Esophagus squamous epithelium (tissue), 4 donors: ENCODE measurements at regions not wholly inside any gene's neighbourhood (a gene's known extent, or its start where the extent isn't known, plus 50 kb on each side); places are given as distances from the start of the nearest gene placed in this dataset.

Experiments
- CTCF ChIP-seq, 6 experiments: fragments of 450-650 bp in 4 of 6; fragments of 200-600 bp in 2 of 6; sonication (generic) in 2 of 6; IDR thresholded peaks; one replicate each; pipeline ENCODE4 v1.5.1; 2016 to 2019; ENCODE audit warnings: antibody characterized with exemption in 6 of 6, mild to moderate bottlenecking in 4 of 6, moderate library complexity in 4 of 6
- POLR2A ChIP-seq, 4 donors: fragments of 450-650 bp; IDR thresholded peaks; one replicate each; pipeline ENCODE4 v1.6.1; 2017; ENCODE audit warnings: antibody characterized with exemption in 4 of 4, mild to moderate bottlenecking in 4 of 4, moderate library complexity in 3 of 4

DNA sequence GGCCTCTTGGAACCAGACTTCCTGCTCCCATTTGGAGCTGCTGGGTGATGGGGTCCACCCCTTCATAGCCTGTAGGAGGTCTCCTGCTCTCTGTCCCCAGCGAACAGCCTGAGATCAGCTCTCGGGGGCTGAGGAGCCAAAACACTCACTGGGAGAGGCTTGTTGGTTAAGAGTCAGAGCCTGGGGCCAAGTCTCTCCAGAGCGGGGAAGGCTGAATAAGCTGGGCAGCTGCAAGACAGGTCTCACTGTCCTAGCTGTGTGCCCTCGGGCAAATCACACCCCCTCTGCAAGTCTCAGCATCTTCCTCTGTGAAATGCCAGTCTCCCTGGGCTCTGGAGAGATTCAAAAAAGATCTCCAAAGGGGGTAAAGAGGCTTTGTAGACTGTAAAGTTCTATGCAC lies 174.6 kb downstream of the WSCD1 start:
- TF ChIP-seq CTCF (IDR thresholded peaks at IDR 0.05) = no peak
- no peak for TF ChIP-seq POLR2A (IDR thresholded peaks at IDR 0.05)
